SJSA1 (cell line): ENCODE measurements at regions not wholly inside any gene's neighbourhood (a gene's known extent, or its start where the extent isn't known, plus 50 kb on each side); places are given as distances from the start of the nearest gene placed in this dataset.

Experiments used
- DNase-seq, 2 experiments: peaks; one replicate each; pipeline ENCODE4 v3.0.0-alpha.2; 2015 to 2020; ENCODE audit warnings: low spot score in 2 of 2, low read depth in 1 of 2
- H3K27ac ChIP-seq: fragments of 250-450 bp; sonication (Bioruptor Pico); 2 replicates; pipeline ENCODE4 v1.5.1; 2020; ENCODE audit warnings: mild to moderate bottlenecking, moderate library complexity
- H3K27me3 ChIP-seq: fragments of 250-450 bp; sonication (Bioruptor Pico); replicated peaks from 2 replicates; pipeline ENCODE4 v1.5.1; 2020; ENCODE audit warnings: mild to moderate bottlenecking, moderate library complexity
- H3K36me3 ChIP-seq: fragments of 250-450 bp; sonication (Bioruptor Pico); 2 replicates; pipeline ENCODE4 v1.5.1; 2020; ENCODE audit warnings: mild to moderate bottlenecking
- H3K4me1 ChIP-seq: fragments of 250-450 bp; sonication (Bioruptor Pico); replicated peaks from 2 replicates; pipeline ENCODE4 v1.6.1; 2021; ENCODE audit warnings: mild to moderate bottlenecking
- H3K4me3 ChIP-seq: fragments of 250-450 bp; sonication (Bioruptor Pico); 2 replicates; pipeline ENCODE4 v1.5.1; 2020; ENCODE audit warnings: mild to moderate bottlenecking
- H3K9me3 ChIP-seq: fragments of 250-450 bp; sonication (Bioruptor Pico); replicated peaks from 2 replicates; pipeline ENCODE4 v1.5.1; 2020; ENCODE audit warnings: mild to moderate bottlenecking

DNA sequence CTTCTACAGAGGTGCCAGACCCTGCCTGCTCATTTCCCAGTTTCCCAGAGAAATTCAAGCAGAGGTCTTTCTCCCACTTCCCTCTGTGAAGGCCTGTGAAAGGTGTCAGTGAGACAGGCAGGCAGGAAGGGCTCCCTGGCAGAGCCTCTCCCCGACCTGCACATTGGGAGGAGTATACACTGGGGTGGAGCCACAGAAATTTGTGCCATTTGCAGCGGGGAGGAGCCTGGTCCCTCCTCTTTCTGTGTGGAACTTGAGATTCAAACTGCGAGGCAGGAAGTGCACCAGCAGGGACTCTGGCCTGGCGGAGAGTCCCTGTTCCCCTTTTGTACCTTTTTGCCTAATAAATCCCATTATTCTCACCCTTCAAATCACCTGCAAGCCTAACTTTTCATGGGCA, 54.6 kb upstream of the OPN4 start:
- no peaks in the 10 kb centered on the region for H3K9me3 ChIP-seq
- H3K4me3 ChIP-seq: no peak overlapping the region
- H3K36me3 ChIP-seq: no peaks in the 10 kb centered on the region
- H3K27ac ChIP-seq: no peak overlapping the region
- no peaks in the 10 kb centered on the region for H3K27me3 ChIP-seq
- H3K4me1 ChIP-seq: peaks cover 6% of the 10 kb centered on the region
- no peak for DNase-seq

DNA sequence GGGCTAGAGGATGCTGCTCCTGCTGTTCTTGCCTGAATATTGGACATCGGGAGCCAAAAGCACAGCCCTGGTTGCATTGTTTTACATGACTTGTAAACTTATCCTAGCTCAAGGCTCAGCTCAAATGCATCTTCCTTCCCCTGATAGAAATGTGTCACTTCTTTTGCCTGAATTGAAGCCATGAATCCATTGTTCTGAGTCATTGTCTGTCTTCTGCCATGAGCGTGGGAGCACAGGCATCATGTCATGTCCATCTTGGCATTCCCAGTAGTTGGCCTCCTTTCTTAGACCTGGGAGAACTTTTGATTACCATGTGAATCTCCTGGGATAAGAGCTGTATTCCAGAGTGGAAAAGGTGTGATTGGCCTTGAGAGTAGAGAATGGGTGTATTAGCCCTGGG, 54.1 kb upstream of the OPN4 start:
- no peaks in the 10 kb centered on the region for H3K27me3 ChIP-seq
- no peaks in the 10 kb centered on the region for H3K9me3 ChIP-seq
- H3K36me3 ChIP-seq: no peaks in the 10 kb centered on the region
- peaks cover under 1% of the 10 kb centered on the region for H3K4me1 ChIP-seq
- DNase-seq: no peak
- no peak overlapping the region for H3K4me3 ChIP-seq
- no peak overlapping the region for H3K27ac ChIP-seq

- no peaks in the 10 kb centered on the region for H3K9me3 ChIP-seq
- H3K4me1 ChIP-seq: no peaks in the 10 kb centered on the region
- no peak for DNase-seq
- no peaks in the 10 kb centered on the region for H3K36me3 ChIP-seq
- H3K27me3 ChIP-seq: no peaks in the 10 kb centered on the region
- H3K4me3 ChIP-seq: no peak overlapping the region
- no peak overlapping the region for H3K27ac ChIP-seq
These were observed 52.3 kb upstream of the OPN4 start for GRCh38 chr10:86601956-86602602.

DNA sequence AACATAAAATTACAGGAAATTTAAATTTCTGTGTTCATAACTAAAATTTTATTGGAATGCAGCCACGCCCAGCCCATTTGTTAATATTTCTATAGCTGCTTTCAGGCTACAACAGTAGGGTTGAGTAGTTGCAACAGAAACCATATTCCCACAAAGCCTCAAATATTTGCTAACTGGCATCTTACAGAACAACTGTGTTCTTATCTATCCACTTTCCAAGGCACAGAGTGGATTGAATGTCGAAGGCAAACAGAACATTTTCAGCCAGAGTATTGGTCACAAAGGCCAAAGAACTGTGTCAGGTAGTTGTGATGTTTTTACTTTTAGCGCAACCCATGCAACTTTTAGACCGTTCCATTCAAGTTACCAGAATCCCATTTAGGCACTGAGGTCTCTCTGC, 51.1 kb upstream of the OPN4 start:
- Histone ChIP-seq H3K36me3 (no peaks in the 10 kb centered on the region), H3K27ac (no peak overlapping the region), H3K4me3 (no peak overlapping the region), H3K4me1 (no peaks in the 10 kb centered on the region), H3K27me3 (no peaks in the 10 kb centered on the region), H3K9me3 (no peaks in the 10 kb centered on the region)
- DNase-seq: no peak
